NCI-H1105 (cell line): ENCODE measurements at regions not wholly inside any gene's neighbourhood (a gene's known extent, or its start where the extent isn't known, plus 50 kb on each side); places are given as distances from the start of the nearest gene placed in this dataset.
"Not testable (repeated sequence)": the region's sequence is repeated elsewhere in the genome, so short reads cannot be mapped to it uniquely, and the experiment has no call there.

ENCODE experiments used
- DNase-seq: peaks from one replicate; lab custom pipeline; 2025; lab: John Stamatoyannopoulos, UW

DNA sequence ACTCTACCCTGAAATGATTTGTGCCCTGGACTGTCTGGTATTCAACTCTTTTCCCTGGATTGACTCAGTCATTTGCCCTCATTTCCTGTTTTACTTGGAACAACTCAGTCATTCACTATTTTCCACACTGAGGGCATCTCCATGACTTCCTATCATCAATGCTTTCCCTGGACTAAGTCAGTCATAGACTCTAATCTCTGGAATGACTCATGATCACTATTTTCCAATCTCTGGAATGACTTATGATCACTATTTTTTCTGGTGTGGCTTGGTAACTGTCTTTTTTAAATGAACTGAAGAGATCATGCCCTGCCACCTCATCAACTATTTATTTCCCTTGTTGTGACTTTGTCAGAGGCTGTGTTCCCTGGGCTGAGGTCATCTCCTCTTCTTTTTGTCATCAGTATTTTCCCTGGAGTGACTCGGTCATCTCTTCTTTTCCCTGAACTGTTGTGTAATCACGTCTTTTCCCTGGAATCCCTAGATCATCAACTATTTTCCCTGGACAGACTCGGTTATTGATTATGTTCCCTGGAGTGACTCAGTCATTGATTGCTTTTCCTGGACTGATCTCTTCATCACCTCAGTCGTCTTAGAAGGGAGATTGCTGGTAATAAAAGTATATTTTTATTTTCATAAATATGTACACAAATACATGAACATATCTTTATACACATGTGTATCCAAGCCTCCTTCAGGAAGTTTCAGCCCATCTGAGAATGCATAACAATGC, 327.1 kb upstream of the VCX start:
- no peak for DNase-seq

DNA sequence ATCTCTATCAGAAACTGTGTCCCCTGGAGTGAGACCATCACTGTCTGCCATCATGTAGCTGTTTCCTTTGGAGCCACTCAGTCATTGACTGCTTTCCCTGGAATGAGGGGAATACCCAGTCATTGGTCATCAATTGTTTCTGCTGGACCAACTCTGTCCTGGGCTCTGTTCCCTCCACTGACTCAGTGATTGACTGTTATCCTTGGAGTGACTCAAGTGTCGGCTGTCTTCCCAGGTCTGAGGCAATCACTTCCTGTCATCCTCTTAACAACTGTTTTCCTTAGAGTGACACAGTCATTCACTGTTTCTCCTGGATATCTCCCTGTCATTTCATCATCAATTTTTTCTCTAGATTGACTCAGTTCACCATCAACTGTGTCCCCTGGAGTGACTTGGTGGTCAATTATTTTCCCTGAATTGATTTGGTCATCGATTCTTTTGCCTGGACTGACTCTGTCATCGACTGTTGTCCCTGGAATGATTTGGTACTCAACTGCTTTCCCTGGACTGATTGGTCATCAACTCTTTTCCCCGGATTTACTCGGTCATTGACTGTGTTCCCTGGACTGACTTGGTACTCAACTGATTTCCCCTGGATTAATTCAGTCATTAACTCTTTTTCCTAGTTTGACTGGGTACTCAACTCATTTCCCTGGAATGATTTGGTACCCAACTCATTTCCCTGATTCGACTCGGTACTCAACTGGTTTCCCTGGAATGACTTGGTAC, 327.9 kb upstream of the VCX start:
- DNase-seq: no peak

DNA sequence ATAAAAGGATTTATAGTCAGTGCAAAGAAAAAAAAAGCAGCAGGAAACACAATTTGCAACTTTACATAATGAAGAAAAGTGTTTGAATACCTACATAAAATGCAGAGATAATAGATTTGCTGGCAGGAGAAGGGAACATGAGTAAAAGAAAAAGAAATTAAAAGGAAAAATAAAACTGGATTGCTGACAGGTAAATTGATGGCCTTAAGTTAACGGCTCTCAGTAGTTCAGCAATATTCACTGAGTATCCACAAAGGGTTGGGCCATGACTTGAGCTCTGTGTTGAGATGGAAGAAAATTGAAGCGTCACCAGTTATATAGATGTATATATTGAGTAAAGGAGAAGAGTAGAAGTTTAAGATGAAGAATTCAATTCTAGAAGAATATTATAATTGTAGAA, 330.1 kb upstream of the VCX start:
- no peak for DNase-seq

DNA sequence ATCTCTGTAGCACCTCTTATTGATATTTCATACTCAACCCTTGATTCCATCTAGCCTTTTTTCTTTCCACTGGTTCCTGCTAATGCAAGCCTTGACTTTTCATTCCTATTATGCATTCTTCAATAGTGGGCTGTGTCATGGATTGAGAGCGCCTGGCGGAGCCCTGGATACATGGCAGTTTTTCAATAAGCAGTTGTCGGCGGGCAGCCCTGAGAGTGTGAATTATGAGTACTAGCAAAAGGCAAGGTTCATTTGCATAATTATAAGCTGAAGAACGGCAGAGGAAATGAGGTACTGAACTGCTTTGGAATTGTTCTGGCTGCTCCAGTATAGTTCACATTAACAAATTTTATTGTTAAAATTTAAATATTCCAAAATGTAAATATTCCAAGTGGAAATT, 339.7 kb upstream of the VCX start:
- DNase-seq: no peak

DNA sequence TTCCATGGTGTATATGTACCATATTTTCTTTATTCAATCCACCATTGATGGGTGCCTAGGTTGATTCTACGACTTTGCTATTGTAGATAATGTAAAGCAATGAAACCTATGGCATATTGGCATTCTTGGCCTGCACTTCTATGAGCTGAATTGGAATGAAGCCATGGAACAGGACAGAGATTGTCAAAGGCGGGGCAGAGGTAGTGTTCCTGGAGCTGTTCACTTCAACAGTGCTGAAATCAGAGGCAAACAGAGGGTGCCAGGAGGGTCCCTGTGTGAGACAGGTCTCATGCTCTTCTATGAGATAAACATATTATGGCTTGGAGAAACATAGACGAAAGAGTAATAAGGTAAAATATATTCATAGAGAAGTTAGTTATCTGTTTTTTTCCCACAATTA, 342.6 kb upstream of the VCX start:
- no peak for DNase-seq

DNA sequence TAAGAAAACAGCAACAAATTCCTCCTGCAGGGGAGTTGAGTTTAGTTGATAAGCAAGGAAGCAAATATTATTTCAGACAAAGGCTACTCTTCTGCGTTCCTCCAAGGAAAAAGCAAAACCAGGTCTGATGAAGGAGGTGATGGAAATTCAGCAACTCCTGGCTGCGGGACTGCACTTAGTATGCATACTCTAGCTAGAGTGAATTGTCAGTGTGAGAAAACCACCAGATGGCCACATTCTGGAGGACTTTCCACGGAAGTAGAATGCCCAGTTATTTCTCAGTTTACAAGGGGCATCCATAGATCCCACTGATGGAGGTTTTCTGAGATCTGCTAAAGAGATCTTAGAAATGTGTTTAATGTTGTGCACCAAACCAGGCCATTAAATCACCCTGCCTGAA, 338.6 kb upstream of the PUDP start:
- DNase-seq: no peak

DNA sequence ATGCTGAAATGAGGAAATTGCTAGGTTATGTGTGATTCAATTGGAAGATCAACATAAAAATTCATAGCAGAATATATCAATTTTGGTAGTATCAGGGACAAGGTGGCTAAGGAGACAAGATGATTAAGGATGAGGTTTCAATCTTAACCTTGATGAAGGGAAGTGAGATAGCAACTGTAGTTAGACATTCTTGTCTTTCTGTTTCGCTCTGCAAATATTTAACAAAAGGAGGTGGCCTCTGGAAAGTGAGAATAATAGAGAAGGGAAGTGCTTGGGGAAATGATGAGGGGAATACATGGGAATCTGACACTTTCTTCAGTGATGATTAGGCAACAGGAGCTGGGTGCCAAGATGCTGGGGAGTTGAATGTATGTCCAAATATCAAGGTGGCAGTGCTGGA, 337.1 kb upstream of the PUDP start:
- no peak for DNase-seq

DNA sequence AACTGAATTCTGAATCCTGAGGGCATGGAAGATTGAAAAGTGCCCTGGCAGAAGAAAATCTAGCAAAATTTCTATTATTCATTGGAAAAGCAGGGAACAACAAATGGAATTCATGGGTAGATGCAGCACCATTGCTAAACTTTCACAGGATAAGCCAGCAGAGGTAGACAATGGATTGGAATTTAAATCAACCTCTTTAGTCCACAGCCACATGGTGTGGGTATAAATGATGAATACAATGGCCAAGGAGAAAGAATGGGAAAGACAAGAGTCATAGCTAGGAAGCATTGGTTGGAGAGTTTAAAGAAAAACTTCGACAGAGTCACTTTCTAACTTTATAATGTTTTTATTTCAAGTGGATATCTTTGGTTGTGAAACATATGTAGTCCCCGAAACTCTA, 332.8 kb upstream of the PUDP start:
- no peak for DNase-seq

DNA sequence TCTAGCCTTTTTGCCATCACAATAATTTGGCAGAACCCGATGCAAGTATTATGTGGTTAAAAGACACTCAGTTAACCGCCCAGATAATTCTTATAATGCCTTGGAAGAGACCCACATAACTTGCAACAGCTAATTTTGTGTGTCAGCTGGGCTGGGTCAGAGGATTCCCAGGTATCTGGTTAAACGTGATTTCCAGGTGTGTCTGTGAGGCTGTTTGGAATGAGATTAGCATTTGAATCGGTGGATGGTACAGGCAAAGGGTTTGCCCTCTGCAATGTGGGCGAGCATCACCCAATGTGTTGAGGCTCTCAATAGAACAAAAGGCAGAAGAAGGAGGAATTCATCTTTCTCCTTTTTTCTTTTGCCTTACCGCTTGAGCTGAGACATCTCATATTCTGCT, 314.2 kb upstream of the PUDP start:
- no peak for DNase-seq

DNA sequence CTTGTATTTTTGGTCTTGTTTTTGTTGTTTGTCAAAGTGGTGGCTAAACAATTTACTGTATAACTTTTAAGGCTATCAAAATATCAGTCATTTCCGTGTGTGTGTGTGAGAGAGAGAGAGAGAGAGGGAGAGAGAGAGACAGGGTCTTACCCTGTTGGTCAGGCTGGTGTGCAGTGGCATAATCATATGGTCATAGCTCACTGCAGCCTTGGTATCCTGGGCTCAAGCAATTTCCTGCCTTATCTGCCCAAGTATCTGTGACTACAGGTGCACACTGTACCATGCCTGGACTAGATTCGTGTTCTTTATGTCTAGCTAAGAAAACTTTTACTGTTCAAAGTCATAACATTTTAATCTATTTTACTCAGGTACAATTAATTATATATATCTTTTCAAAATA, 313.1 kb upstream of the PUDP start:
- DNase-seq: not testable (repeated sequence)

DNA sequence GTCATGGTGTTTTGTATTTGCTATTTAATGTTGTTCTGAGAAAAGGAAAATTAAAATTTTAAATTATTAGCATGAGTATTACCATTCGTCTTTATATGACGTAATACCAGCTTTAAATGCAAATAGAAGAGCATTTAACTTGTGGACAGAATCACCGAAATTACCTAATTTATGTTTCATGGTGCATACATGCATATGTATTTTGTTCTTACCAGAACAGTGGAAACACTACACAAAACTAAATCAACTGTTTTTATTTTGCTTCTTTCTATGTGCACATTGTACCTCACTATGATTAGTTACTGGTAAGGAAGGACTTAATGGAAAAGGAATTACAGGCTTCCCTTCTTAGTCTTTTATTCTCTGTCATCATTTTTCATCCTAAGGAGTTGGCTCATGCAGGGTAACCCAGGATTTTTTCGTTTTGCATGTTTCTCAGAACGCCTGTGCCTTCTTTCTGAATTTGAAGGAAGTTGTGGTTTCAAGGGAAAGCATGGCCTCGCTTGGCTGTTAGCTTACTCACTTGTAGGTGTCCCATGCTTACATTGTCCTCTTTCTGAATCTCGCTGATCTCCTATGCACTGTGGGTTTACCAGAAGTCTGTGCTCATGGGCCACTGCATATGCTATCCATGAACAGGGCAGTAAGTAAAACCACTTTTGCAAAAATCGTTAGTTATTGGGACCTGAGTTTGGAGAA, 300.0 kb upstream of the PUDP start:
- no peak for DNase-seq

DNA sequence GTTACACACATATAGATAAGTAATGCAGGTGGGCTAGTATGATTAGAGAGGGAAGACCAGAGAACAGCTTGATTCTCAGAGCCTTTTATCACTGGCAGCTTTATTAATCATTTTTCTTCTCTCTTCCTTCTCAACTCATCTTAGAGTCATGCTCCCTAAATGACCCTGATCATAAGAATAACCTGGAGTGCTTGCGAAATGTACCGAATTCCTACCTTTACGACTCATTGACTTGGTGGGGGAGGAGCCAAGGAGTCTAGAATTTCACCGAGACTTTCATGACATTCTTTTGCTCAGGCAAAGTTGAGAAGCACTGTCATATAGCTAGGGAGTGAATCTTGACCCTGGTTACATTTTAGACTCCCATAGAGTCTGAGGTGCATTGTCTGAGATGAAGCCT, 298.9 kb upstream of the PUDP start:
- no peak for DNase-seq

DNA sequence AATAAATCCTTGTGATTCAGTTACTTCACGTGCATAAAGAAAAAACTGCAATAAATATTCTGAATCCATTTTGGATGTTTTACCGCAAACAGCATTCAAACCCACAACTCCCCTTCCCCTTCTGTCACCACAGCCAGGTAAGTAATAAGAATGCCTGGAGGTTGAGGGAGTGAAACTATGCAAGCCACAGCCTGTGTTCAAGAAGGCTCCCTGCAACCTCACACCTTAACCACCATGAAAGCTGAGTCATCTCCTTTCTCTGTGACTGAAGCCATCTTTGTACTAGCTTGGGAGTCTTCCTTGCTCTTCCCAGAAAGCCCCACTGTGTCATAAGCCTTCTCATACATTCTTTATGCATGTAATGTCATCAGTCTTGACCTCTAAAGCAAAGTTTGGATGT, 297.0 kb upstream of the PUDP start:
- no peak for DNase-seq

DNA sequence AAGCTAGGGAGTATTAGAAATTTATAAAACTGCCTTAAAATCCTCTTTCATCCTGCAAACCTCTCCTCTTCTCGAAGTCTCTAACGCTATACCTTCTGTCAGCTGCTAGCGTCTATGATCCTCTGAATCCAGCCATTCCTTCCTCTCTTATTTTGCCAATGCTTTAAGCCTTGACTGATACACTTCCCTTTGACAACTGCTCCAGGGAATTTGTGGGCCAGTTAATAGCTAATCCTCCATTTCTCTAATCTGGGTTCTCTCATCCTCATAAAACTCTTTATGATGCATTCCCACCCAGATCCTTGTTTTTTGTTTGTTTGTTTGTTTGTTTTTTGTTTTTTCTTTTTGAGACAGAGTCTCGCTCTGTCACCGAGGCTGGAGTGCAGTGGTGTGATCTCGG, 293.6 kb upstream of the PUDP start:
- DNase-seq: no peak

DNA sequence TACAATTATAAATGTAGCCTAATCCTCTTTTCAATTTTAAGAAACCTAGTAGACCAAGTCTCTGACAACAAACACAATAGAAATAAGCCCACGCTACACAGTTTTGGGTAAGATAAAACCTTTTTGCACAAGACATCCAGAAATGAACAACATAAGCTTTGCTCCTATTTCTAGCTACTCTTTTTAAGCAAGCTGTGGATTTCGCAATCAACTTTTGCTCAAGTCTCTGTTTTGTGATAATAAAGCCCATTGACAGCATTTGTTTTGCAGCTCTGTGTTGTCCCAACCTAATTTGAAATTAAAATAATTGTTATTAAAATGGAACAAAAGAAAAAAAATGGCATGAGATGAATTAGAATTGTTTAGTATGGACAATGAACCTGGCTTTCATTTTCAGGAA, 287.9 kb upstream of the PUDP start:
- DNase-seq: no peak

DNA sequence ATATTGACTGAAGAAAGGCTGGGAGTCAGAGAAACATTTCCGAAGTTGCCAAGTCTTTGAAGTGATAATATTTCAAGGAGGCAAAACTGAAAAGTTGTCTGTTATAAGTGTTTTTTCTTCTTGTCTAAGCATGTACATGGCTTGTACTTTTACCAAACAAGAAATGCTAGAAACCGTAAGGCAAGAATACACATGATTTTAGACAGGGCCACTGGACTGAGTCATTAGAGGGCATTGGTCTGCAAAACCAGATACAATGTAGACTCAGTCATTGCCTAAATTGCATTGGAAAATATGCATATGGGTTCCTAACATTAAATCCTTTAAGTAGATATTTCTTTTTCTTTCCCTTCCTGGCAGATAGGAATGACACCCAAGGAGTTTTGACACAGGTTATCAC, 284.9 kb upstream of the PUDP start:
- no peak for DNase-seq

DNA sequence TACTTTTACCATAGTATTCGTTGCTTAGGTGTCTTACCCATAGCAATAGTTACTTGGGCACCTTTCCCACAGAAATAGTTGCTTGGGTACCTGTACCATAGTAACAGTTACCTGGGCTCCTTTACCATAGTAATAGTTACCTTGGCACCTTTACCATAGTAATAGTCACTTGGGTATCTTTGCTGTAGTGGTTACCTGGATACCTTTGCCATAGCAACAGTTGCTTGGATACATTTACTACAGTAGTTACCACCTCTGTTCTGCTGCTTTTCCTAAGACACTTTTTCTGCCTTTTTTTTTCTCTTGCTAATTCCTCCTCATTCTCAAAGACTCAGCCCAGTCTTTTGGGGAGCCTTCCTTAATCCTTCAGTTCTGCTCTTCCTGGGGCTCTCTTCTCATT, 272.8 kb upstream of the PUDP start:
- no peak for DNase-seq

DNA sequence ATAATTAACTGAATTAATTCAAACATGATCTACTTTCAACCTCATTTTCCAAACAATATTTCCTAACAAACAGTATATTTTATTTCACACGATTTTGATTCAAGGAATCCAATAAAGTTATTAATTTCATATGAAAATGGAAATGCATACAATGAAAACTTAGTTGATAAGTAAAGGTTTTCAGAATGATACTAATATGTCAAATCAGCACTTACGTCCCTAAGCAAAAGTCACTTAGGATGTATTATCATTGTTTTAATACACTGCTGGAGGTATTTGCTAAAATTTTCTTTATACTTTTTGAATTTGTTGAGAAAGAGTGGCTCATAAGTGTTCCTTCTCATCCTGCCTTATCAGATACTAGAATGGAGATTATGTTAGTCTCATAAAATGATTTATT, 266.8 kb upstream of the PUDP start:
- no peak for DNase-seq

DNA sequence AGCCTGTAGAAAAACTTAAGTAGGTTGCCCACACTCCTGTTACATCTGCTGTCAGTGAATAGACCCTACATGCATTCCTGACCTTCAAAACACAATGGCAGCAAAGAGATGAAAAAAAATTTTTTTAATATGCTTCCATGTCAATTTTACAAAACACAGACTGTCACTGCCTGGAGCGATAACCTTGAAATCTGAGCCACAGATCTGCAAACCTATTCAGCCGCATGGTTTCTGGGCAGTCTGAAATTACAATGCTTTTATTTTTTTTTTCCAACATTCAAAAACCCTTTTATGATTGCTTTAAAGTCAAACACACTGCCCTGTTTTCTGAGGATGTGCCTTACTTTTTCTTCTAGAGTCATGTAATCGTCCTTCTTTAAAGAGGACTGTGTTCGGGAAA, 264.9 kb upstream of the PUDP start:
- DNase-seq: no peak

DNA sequence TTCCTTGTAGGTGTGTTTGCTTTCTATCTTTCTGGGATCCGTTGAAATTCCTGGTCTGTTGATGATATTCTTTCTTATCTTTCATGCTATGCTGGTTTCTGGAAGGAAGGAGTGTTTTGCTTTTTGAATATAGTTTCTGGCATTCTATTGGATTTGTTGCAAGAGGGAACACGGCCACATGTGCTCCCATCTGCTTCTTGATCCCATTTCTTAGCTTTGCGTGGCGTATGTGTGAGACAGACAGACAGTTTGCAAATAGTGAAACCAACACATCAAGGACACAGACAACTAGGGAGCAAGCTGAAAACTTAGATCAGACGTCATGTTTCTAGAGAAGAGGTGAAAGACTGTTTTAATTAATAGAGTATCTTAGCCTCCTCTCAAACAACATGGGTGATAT, 261.9 kb upstream of the PUDP start:
- DNase-seq: no peak

DNA sequence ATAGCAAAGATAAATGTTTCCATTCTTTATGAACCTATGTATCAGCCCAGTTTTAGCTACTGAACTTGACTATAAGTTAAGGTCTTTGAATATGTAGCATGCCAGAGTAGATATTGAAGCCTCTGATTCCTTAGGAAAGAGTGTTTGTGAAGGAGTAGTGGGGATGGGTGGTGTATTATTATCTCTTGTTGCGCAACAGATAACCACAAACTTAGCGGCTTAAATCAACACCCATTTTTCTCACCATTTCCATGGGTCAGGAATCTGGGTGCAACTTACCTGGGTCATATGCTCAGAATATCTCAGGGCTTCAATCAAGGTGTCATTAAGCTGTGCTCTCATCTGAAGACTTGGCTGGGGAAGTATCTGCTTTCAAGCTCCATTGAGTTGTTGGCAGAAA, 251.4 kb upstream of the PUDP start:
- no peak for DNase-seq

DNA sequence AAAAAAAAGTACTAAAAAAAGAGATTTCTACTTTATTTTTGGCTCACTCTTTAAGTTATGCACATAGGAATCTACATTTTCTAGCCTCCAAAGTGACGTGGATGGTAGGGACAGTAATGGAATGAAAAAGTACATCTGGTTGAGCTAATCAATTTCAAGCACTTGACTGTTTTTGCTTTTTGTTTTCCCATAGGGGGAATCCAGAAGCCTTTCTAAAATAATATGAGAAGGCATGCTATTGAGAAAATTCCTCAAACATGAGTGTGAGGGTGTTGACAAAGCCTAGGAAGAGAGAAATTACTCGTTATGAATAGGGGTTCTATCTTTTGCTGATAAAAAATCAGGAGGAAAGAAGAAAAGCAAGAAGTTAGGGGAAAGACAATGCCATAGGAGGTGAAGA, 242.5 kb upstream of the PUDP start:
- no peak for DNase-seq

DNA sequence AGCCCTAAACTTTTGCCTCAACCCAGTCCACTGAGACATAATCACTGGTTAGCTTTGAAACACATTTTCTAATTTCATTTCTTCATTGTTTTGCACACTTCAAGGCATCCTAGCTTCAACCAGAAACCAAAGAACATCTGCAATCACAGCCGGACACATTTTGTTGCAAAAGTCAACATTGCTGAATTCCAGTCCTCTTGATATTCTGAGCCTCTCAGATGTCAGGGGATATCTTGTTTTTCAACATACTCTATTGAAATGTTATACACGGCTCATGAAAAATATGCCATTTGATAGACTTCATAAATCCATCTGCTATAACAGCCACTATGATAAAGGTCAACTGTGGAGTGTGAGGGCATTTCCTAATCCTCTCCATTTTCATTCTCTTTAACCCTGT, 241.6 kb upstream of the PUDP start:
- no peak for DNase-seq
